NCI-H1048 (cell line): ENCODE measurements at regions not wholly inside any gene's neighbourhood (a gene's known extent, or its start where the extent isn't known, plus 50 kb on each side); places are given as distances from the start of the nearest gene placed in this dataset.

Experiments
- DNase-seq: peaks from one replicate; lab custom pipeline; 2025; lab: John Stamatoyannopoulos, UW

- no peak for DNase-seq
Measured at GRCh38 chr12:93015871-93016751, 87.0 kb upstream of the EEA1 start.

GRCh38 chr12:93016752-93017350 lies 87.8 kb upstream of the EEA1 start:
- DNase-seq = no peak

- no peak for DNase-seq
Measured at GRCh38 chr12:93018610-93019009, 89.5 kb upstream of the EEA1 start.

- DNase-seq = no peak
Measured at GRCh38 chr12:93019212-93019927, 90.3 kb upstream of the EEA1 start.

GRCh38 chr12:93019975-93020630 lies 91.0 kb upstream of the EEA1 start:
- no peak for DNase-seq

- no peak for DNase-seq
Measured at GRCh38 chr12:93020631-93021597, 91.8 kb upstream of the EEA1 start.

GRCh38 chr12:93022603-93023340 lies 93.7 kb upstream of the EEA1 start:
- no peak for DNase-seq

GRCh38 chr12:93025145-93026103 lies 96.3 kb upstream of the EEA1 start:
- no peak for DNase-seq

- no peak for DNase-seq
Measured at GRCh38 chr12:93027041-93027440, 97.9 kb upstream of the EEA1 start.

GRCh38 chr12:93029091-93029490 lies 100.0 kb upstream of the EEA1 start:
- no peak for DNase-seq

- no peak for DNase-seq
Measured at GRCh38 chr12:93031028-93031427, 101.9 kb upstream of the EEA1 start.

- no peak for DNase-seq
Measured at GRCh38 chr12:93032758-93033157, 103.7 kb upstream of the EEA1 start.

GRCh38 chr12:93033948-93034347 lies 104.9 kb upstream of the EEA1 start:
- DNase-seq = no peak

GRCh38 chr12:93039062-93039461 lies 110.0 kb upstream of the EEA1 start:
- DNase-seq = no peak

- no peak for DNase-seq
Measured at GRCh38 chr12:93039930-93040329, 110.8 kb upstream of the EEA1 start.

GRCh38 chr12:93040367-93040766 lies 111.3 kb upstream of the EEA1 start:
- no peak for DNase-seq

- no peak for DNase-seq
Measured at GRCh38 chr12:93041416-93041815, 112.3 kb upstream of the EEA1 start.

- no peak for DNase-seq
Measured at GRCh38 chr12:93042283-93042682, 113.2 kb upstream of the EEA1 start.

GRCh38 chr12:93042684-93043083 lies 113.6 kb upstream of the EEA1 start:
- DNase-seq = no peak
